MM.1S (cell line): ENCODE measurements at regions not wholly inside any gene's neighbourhood (a gene's known extent, or its start where the extent isn't known, plus 50 kb on each side); places are given as distances from the start of the nearest gene placed in this dataset.

Experiments
- DNase-seq: peaks from one replicate; pipeline ENCODE4 v3.0.0-alpha.2; 2015
- H2AFZ ChIP-seq: fragments of 300-600 bp; sonication (generic); 2 replicates; pipeline ENCODE4 v1.6.0; 2016; ENCODE audit warnings: antibody characterized with exemption, low read length
- H3F3A ChIP-seq: fragments of 300-600 bp; sonication (generic); 2 replicates; pipeline ENCODE4 v1.6.1; 2016; ENCODE audit warnings: mild to moderate bottlenecking, antibody characterized with exemption, low read length, moderate library complexity, mixed read lengths; ENCODE audit not compliant: insufficient read depth
- H3K27ac ChIP-seq: fragments of 300-600 bp; sonication (generic); 2 replicates; pipeline ENCODE4 v1.5.1; 2016; ENCODE audit warnings: mild to moderate bottlenecking, low read length
- H3K27me3 ChIP-seq: fragments of 300-600 bp; sonication (generic); replicated peaks from 2 replicates; pipeline ENCODE4 v1.6.0; 2016; ENCODE audit warnings: low read length; ENCODE audit not compliant: insufficient read depth
- H3K36me3 ChIP-seq: fragments of 300-600 bp; sonication (generic); replicated peaks from 2 replicates; pipeline ENCODE4 v1.6.1; 2016; ENCODE audit warnings: mild to moderate bottlenecking, low read length, mixed read lengths; ENCODE audit not compliant: insufficient read depth
- H3K4me1 ChIP-seq: fragments of 300-600 bp; sonication (generic); 2 replicates; pipeline ENCODE4 v1.6.1; 2016; ENCODE audit warnings: low read length, mixed read lengths
- H3K4me2 ChIP-seq: fragments of 300-600 bp; sonication (generic); 2 replicates; pipeline ENCODE4 v1.6.0; 2016; ENCODE audit warnings: low read depth, low read length
- H3K4me3 ChIP-seq: fragments of 300-600 bp; sonication (generic); 2 replicates; pipeline ENCODE4 v1.5.1; 2016; ENCODE audit warnings: low read length, mixed read lengths
- H3K79me2 ChIP-seq: fragments of 300-600 bp; sonication (generic); 2 replicates; pipeline ENCODE4 v1.6.1; 2016; ENCODE audit warnings: mixed run types, low read length, mixed read lengths
- H3K9ac ChIP-seq: fragments of 300-600 bp; sonication (generic); 2 replicates; pipeline ENCODE4 v1.6.1; 2016; ENCODE audit warnings: low read length, mixed read lengths
- H3K9me2 ChIP-seq: fragments of 300-600 bp; sonication (generic); replicated peaks from 2 replicates; pipeline ENCODE4 v1.6.1; 2016; ENCODE audit warnings: mild to moderate bottlenecking, low read length, mixed read lengths; ENCODE audit not compliant: insufficient read depth
- H3K9me3 ChIP-seq: fragments of 300-600 bp; sonication (generic); replicated peaks from 2 replicates; pipeline ENCODE4 v1.6.1; 2016; ENCODE audit warnings: mild to moderate bottlenecking, low read length, mixed read lengths; ENCODE audit not compliant: insufficient read depth
- H4K20me1 ChIP-seq: fragments of 300-600 bp; sonication (generic); 2 replicates; pipeline ENCODE4 v1.6.1; 2016; ENCODE audit warnings: mild to moderate bottlenecking, low read length, moderate library complexity, mixed read lengths; ENCODE audit not compliant: insufficient read depth
- CTCF ChIP-seq: fragments of 300-600 bp; sonication (generic); IDR thresholded peaks from 2 replicates; pipeline ENCODE4 v1.5.1; 2016; ENCODE audit warnings: antibody characterized with exemption, low read length, mixed read lengths
- EZH2 ChIP-seq: fragments of 300-600 bp; sonication (generic); optimal IDR thresholded peaks from 2 replicates; pipeline ENCODE3; 2017; ENCODE audit warnings: low read depth, mild to moderate bottlenecking, antibody characterized with exemption, low read length, mixed read lengths
- EZH2phosphoT487 ChIP-seq: fragments of 300-600 bp; sonication (generic); IDR thresholded peaks from 2 replicates; pipeline ENCODE4 v1.6.1; 2018; ENCODE audit warnings: antibody characterized with exemption, low read length

DNA sequence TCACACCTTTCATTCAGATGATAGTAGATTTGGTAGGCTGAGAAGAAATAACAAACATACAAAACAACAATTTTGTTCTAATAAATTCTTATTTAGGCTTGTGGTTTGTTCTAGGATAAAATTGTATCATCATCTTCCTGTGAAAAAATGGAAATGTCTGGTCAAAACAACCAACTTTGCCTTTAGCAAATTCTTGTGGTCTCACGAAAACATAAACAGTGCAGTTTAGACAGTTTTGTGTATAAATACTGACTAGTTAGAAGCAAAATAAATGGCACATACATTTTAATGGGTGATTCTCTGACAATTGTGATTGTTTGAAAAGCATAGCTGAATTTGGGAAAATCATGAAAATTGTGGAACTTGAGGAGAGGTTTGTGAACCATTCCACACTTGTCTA, 180.1 kb downstream of the TDRD15 start:
- no peaks in the 10 kb centered on the region for H3F3A ChIP-seq
- H3K9me3 ChIP-seq = no peaks in the 10 kb centered on the region
- no peaks in the 10 kb centered on the region for H4K20me1 ChIP-seq
- no peaks in the 10 kb centered on the region for H3K79me2 ChIP-seq
- H3K27ac ChIP-seq = no peak overlapping the region
- H3K36me3 ChIP-seq = no peaks in the 10 kb centered on the region
- no peak overlapping the region for H3K4me2 ChIP-seq
- no peaks in the 10 kb centered on the region for H3K27me3 ChIP-seq
- H3K9me2 ChIP-seq = no peaks in the 10 kb centered on the region
- no peak for DNase-seq
- TF ChIP-seq CTCF (no peak), EZH2phosphoT487 (no peak), EZH2 (no peak)
- H3K4me1 ChIP-seq = no peaks in the 10 kb centered on the region
- no peak overlapping the region for H3K4me3 ChIP-seq
- no peak overlapping the region for H2AFZ ChIP-seq
- H3K9ac ChIP-seq = no peak overlapping the region

DNA sequence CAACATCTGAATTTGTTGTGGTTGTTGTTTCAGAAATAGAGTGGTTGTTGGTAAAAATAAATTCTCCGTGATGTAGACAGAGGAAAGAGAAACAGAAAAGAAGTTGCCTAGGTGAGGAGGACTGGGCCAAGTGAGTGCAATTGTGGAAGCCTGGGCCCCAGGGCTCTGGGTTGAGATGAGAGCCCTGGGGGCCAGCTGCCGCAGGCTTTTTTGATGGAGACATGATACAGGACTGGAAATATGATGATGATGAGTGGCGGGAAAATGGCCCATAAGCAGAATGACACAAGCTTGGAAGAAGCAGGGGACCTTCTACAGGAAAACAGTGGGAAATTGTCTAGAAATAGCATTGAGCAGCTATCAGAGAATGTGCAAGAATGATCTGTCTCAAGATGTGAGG, 181.8 kb downstream of the TDRD15 start:
- H3F3A ChIP-seq = no peaks in the 10 kb centered on the region
- no peaks in the 10 kb centered on the region for H3K9me2 ChIP-seq
- H2AFZ ChIP-seq = no peak overlapping the region
- no peaks in the 10 kb centered on the region for H3K4me1 ChIP-seq
- no peaks in the 10 kb centered on the region for H3K36me3 ChIP-seq
- H3K79me2 ChIP-seq = no peaks in the 10 kb centered on the region
- H3K9ac ChIP-seq = no peak overlapping the region
- no peak overlapping the region for H3K4me3 ChIP-seq
- H3K27ac ChIP-seq = no peak overlapping the region
- H4K20me1 ChIP-seq = no peaks in the 10 kb centered on the region
- TF ChIP-seq EZH2 = no peak
- TF ChIP-seq CTCF = no peak
- no peak for TF ChIP-seq EZH2phosphoT487
- no peaks in the 10 kb centered on the region for H3K27me3 ChIP-seq
- no peak for DNase-seq
- no peak overlapping the region for H3K4me2 ChIP-seq
- H3K9me3 ChIP-seq = no peaks in the 10 kb centered on the region

DNA sequence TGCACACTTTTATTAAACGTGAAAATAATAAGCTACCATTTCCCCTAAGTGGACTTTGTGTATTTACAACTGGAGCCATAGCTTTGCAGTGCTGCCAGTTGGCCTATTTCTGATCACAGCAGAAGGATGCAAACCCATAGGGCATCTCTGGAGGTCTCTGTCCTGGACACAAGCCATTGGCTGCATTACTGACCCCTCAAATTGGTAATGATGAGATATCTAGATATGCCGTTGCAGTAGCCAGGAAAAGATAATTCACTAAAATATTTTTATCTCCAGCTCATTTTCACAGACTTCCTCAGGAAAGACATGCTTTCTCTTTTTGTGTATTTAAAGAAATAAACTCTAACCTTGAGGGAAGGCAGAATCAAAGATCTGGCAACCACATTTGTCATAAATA, 182.5 kb downstream of the TDRD15 start:
- Histone ChIP-seq H2AFZ (no peak overlapping the region), H3K4me3 (no peak overlapping the region), H3K4me1 (no peaks in the 10 kb centered on the region), H3K27ac (no peak overlapping the region), H4K20me1 (no peaks in the 10 kb centered on the region), H3K9me3 (no peaks in the 10 kb centered on the region), H3K9ac (no peak overlapping the region), H3F3A (no peaks in the 10 kb centered on the region), H3K36me3 (no peaks in the 10 kb centered on the region), H3K9me2 (no peaks in the 10 kb centered on the region), H3K79me2 (no peaks in the 10 kb centered on the region), H3K27me3 (no peaks in the 10 kb centered on the region), H3K4me2 (no peak overlapping the region)
- TF ChIP-seq EZH2phosphoT487 (no peak), CTCF (no peak), EZH2 (no peak)
- DNase-seq = no peak
